ENCODE measurements at regions not wholly inside any gene's neighbourhood (a gene's known extent, or its start where the extent isn't known, plus 50 kb on each side); places are given as distances from the start of the nearest gene placed in this dataset.

GRCh38 chr6:82073484-82073883 is 174.1 kb downstream of the IBTK start:
- TF ChIP-seq TAF1 (conservative IDR thresholded peaks at IDR 0.05) = no peak
- TF ChIP-seq, protein P1, sequence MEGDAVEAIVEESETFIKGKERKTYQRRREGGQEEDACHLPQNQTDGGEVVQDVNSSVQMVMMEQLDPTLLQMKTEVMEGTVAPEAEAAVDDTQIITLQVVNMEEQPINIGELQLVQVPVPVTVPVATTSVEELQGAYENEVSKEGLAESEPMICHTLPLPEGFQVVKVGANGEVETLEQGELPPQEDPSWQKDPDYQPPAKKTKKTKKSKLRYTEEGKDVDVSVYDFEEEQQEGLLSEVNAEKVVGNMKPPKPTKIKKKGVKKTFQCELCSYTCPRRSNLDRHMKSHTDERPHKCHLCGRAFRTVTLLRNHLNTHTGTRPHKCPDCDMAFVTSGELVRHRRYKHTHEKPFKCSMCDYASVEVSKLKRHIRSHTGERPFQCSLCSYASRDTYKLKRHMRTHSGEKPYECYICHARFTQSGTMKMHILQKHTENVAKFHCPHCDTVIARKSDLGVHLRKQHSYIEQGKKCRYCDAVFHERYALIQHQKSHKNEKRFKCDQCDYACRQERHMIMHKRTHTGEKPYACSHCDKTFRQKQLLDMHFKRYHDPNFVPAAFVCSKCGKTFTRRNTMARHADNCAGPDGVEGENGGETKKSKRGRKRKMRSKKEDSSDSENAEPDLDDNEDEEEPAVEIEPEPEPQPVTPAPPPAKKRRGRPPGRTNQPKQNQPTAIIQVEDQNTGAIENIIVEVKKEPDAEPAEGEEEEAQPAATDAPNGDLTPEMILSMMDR (IDR thresholded peaks at IDR 0.05; ENCODE audit: low read depth, low read length, missing input control) = no peak
- no peak for TF ChIP-seq EGR1 (IDR thresholded peaks at IDR 0.05; ENCODE audit: low read depth in 2 of 2)
- TF ChIP-seq, protein P2, sequence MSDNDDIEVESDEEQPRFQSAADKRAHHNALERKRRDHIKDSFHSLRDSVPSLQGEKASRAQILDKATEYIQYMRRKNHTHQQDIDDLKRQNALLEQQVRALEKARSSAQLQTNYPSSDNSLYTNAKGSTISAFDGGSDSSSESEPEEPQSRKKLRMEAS (IDR thresholded peaks at IDR 0.05) = no peak
- no peak for TF ChIP-seq RAD21 (IDR thresholded peaks at IDR 0.05)
- no peak for TF ChIP-seq JUND (IDR thresholded peaks at IDR 0.05)
- no peak for TF ChIP-seq SP1 (IDR thresholded peaks at IDR 0.05)
- TF ChIP-seq, protein P3, sequence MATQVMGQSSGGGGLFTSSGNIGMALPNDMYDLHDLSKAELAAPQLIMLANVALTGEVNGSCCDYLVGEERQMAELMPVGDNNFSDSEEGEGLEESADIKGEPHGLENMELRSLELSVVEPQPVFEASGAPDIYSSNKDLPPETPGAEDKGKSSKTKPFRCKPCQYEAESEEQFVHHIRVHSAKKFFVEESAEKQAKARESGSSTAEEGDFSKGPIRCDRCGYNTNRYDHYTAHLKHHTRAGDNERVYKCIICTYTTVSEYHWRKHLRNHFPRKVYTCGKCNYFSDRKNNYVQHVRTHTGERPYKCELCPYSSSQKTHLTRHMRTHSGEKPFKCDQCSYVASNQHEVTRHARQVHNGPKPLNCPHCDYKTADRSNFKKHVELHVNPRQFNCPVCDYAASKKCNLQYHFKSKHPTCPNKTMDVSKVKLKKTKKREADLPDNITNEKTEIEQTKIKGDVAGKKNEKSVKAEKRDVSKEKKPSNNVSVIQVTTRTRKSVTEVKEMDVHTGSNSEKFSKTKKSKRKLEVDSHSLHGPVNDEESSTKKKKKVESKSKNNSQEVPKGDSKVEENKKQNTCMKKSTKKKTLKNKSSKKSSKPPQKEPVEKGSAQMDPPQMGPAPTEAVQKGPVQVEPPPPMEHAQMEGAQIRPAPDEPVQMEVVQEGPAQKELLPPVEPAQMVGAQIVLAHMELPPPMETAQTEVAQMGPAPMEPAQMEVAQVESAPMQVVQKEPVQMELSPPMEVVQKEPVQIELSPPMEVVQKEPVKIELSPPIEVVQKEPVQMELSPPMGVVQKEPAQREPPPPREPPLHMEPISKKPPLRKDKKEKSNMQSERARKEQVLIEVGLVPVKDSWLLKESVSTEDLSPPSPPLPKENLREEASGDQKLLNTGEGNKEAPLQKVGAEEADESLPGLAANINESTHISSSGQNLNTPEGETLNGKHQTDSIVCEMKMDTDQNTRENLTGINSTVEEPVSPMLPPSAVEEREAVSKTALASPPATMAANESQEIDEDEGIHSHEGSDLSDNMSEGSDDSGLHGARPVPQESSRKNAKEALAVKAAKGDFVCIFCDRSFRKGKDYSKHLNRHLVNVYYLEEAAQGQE (IDR thresholded peaks at IDR 0.05) = no peak
- TF ChIP-seq FOXA1 (IDR thresholded peaks at IDR 0.05) = no peak
- TF ChIP-seq YY1 (IDR thresholded peaks at IDR 0.05) = no peak
- no peak for TF ChIP-seq ATF3 (IDR thresholded peaks at IDR 0.05)
- TF ChIP-seq RXRA (IDR thresholded peaks at IDR 0.05) = no peak

All from liver (tissue), 3 donors.